SU-DHL-6 (cell line): ENCODE measurements at regions not wholly inside any gene's neighbourhood (a gene's known extent, or its start where the extent isn't known, plus 50 kb on each side); places are given as distances from the start of the nearest gene placed in this dataset.

Source experiments
- EZH2phosphoT487 ChIP-seq: fragments of 200-600 bp; sonication (generic), shearing (Covaris generic); conservative IDR thresholded peaks from 2 replicates; pipeline ENCODE4 v1.6.1; 2018; ENCODE audit warnings: mild to moderate bottlenecking, antibody characterized with exemption, low read length, moderate library complexity, mixed read lengths
- TF ChIP-seq, protein P1 (sequence below): fragments of 200-600 bp; sonication (generic); IDR thresholded peaks from one replicate; pipeline ENCODE4 v1.5.1; 2017; ENCODE audit warnings: antibody characterized with exemption, mild to moderate bottlenecking, low read length, moderate library complexity; ENCODE audit not compliant: insufficient read depth, poor library complexity, severe bottlenecking

DNA sequence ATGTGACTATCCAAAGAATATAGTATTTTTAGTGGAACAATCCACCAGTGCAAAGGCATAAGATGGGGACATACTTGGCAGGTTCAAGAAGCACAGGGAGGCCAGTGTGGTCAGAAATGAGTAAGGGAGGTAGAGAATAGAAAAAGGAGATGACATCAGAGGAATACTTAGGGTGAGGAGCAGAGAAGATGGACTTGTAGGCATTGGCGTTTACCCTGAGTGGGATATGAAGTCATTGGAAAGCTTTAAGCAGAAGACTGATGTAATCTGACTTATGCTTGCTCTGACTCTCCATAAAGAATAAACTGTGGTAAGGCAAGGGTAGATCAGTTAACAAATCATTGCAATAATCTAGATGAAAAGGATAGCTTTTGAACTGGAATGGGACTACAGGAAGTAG is 228.7 kb downstream of the GJA1 start:
- TF ChIP-seq, protein P1, sequence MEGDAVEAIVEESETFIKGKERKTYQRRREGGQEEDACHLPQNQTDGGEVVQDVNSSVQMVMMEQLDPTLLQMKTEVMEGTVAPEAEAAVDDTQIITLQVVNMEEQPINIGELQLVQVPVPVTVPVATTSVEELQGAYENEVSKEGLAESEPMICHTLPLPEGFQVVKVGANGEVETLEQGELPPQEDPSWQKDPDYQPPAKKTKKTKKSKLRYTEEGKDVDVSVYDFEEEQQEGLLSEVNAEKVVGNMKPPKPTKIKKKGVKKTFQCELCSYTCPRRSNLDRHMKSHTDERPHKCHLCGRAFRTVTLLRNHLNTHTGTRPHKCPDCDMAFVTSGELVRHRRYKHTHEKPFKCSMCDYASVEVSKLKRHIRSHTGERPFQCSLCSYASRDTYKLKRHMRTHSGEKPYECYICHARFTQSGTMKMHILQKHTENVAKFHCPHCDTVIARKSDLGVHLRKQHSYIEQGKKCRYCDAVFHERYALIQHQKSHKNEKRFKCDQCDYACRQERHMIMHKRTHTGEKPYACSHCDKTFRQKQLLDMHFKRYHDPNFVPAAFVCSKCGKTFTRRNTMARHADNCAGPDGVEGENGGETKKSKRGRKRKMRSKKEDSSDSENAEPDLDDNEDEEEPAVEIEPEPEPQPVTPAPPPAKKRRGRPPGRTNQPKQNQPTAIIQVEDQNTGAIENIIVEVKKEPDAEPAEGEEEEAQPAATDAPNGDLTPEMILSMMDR, result no peak
- no peak for TF ChIP-seq EZH2phosphoT487
